ENCODE measurements at regions not wholly inside any gene's neighbourhood (a gene's known extent, or its start where the extent isn't known, plus 50 kb on each side); places are given as distances from the start of the nearest gene placed in this dataset.

- Mint-ChIP-seq H3K4me1 (no peaks in the 10 kb centered on the region), H3K9me3 (ENCODE audit: insufficient read depth) (no peaks in the 10 kb centered on the region), H3K27me3 (peaks cover 15% of the 10 kb centered on the region), H3K4me3 (no peak overlapping the region), H3K27ac (no peak overlapping the region)
- no peaks in the 10 kb centered on the region for H3K79me2 ChIP-seq (ENCODE audit: control insufficient read depth, insufficient read depth, low read length)
- no peaks in the 10 kb centered on the region for H4K20me1 ChIP-seq (ENCODE audit: control insufficient read depth, insufficient read depth, low read length, poor library complexity, severe bottlenecking)
- ChIA-PET CTCF (no interaction called here), POLR2A (no interaction called here)
- DNase-seq (no peak), ATAC-seq (ENCODE audit: low read depth) (no peak)
- no peaks in the 10 kb centered on the region for H3K36me3 ChIP-seq (replicated peaks in 1 of 2; ENCODE audit: control extremely low read depth in 1 of 2, control insufficient read depth in 1 of 2, extremely low read depth in 1 of 2, insufficient read depth in 2 of 2, low read length in 1 of 2)
- WGBS (ENCODE audit: insufficient coverage): 84% methylated on average over 4 of the region's 8 CpGs
- no peak overlapping the region for H3K9ac ChIP-seq (ENCODE audit: low read length)
- no peaks in the 10 kb centered on the region for H3K4me1 ChIP-seq (ENCODE audit: control insufficient read depth in 2 of 2, insufficient read depth in 2 of 2, low read length in 2 of 2)
- peaks cover 0 to 4% (median 0%) of the 10 kb centered on the region in 3 donors for H3K9me3 ChIP-seq (ENCODE audit: control extremely low read depth in 1 of 3, control insufficient read depth in 2 of 3, insufficient read depth in 1 of 3, low read length in 2 of 3)
- TF ChIP-seq CTCF (IDR thresholded peaks at IDR 0.05) (no peak), EZH2 (IDR thresholded peaks at IDR 0.05; ENCODE audit: borderline replicate concordance, insufficient read depth, low read depth, low read length, poor library complexity, severe bottlenecking) (no peak)
- intact Hi-C loops (cut with micrococcal nuclease): no loop called here
- no peak overlapping the region for H3K4me2 ChIP-seq (replicated peaks; ENCODE audit: low read depth, low read length, poor library complexity, severe bottlenecking)
- H3K27ac ChIP-seq (ENCODE audit: low read length in 2 of 2): no peak overlapping the region
- no peak overlapping the region for H2AFZ ChIP-seq (ENCODE audit: insufficient read depth, low read depth, low read length, poor library complexity, severe bottlenecking)
- H3K4me3 ChIP-seq (ENCODE audit: control extremely low read depth in 1 of 5, extremely low read depth in 1 of 5, insufficient read depth in 1 of 5, low read depth in 2 of 5, low read length in 4 of 5): no peak overlapping the region
- H3K27me3 ChIP-seq (replicated peaks in 1 of 4; ENCODE audit: control extremely low read depth in 1 of 4, control insufficient read depth in 3 of 4, insufficient read depth in 4 of 4, low read length in 3 of 4): no peaks in the 10 kb centered on the region
Observed at GRCh38 chr11:134920851-134921608, 509.0 kb upstream of the B3GAT1 start.

DNA sequence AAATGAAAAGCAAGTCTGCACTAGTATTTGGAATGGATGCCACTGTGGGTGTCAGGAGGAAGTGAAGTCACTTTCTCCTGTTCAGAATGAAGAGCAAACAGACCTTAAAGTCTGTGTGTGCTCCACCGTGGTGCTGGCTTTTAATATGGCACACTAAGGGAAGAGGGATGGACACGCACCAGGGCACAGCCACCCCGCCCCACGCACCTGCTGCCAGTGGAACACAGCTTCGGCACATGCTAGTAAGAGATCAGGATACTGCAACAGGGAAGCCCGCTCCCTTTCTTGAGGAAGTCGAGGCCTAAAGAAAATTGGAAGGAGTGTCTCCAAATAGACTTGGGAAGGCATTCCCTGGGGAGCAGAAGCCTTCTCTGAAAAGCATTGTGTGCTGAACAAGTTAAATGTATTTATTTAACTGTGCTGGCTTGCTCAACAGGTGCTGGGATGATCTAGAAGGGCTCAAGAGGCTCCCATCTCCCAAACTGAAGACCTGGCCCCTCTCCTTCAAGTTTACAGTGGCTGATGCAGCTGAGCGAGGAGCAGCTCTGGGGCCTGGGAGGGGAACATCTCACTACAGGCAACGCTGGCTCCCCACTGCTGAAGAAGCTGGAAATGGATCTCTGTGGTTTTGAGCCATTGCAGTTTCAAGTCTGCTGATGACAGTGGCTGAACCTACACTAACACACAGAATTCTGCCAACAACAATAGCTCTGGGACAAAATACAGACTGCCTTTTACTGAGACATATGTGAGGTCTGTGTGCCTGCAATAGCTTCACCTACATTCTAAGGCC is 504.6 kb upstream of the B3GAT1 start:
- no peak overlapping the region for H3K4me3 Mint-ChIP-seq
- H3K9ac ChIP-seq (ENCODE audit: low read length): no peak overlapping the region
- H3K27ac Mint-ChIP-seq: no peak overlapping the region
- no peaks in the 10 kb centered on the region for H4K20me1 ChIP-seq (ENCODE audit: control insufficient read depth, insufficient read depth, low read length, poor library complexity, severe bottlenecking)
- H3K79me2 ChIP-seq (ENCODE audit: control insufficient read depth, insufficient read depth, low read length): no peaks in the 10 kb centered on the region
- intact Hi-C loops (cut with micrococcal nuclease): no loop called here
- H3K4me1 Mint-ChIP-seq: no peaks in the 10 kb centered on the region
- POLR2A ChIA-PET: no interaction called here
- H3K27me3 ChIP-seq (replicated peaks in 1 of 4; ENCODE audit: control extremely low read depth in 1 of 4, control insufficient read depth in 3 of 4, insufficient read depth in 4 of 4, low read length in 3 of 4): no peaks in the 10 kb centered on the region
- TF ChIP-seq CTCF (IDR thresholded peaks at IDR 0.05): no peak
- TF ChIP-seq EZH2 (IDR thresholded peaks at IDR 0.05; ENCODE audit: borderline replicate concordance, insufficient read depth, low read depth, low read length, poor library complexity, severe bottlenecking): no peak
- no peaks in the 10 kb centered on the region for H3K9me3 Mint-ChIP-seq (ENCODE audit: insufficient read depth)
- no peak for DNase-seq
- H3K27ac ChIP-seq (ENCODE audit: low read length in 2 of 2): no peak overlapping the region
- no peak for ATAC-seq (ENCODE audit: low read depth)
- H3K4me1 ChIP-seq (ENCODE audit: control insufficient read depth in 2 of 2, insufficient read depth in 2 of 2, low read length in 2 of 2): no peaks in the 10 kb centered on the region
- no peak overlapping the region for H3K4me2 ChIP-seq (replicated peaks; ENCODE audit: low read depth, low read length, poor library complexity, severe bottlenecking)
- WGBS (ENCODE audit: insufficient coverage): 84% methylated on average over 7 of the region's 9 CpGs
- H3K36me3 ChIP-seq (replicated peaks in 1 of 2; ENCODE audit: control extremely low read depth in 1 of 2, control insufficient read depth in 1 of 2, extremely low read depth in 1 of 2, insufficient read depth in 2 of 2, low read length in 1 of 2): no peaks in the 10 kb centered on the region
- peaks cover 9% of the 10 kb centered on the region for H3K27me3 Mint-ChIP-seq
- H2AFZ ChIP-seq (ENCODE audit: insufficient read depth, low read depth, low read length, poor library complexity, severe bottlenecking): no peak overlapping the region
- CTCF ChIA-PET: no interaction called here
- no peak overlapping the region for H3K4me3 ChIP-seq (ENCODE audit: control extremely low read depth in 1 of 5, extremely low read depth in 1 of 5, insufficient read depth in 1 of 5, low read depth in 2 of 5, low read length in 4 of 5)
- H3K9me3 ChIP-seq (ENCODE audit: control extremely low read depth in 1 of 3, control insufficient read depth in 2 of 3, insufficient read depth in 1 of 3, low read length in 2 of 3): peaks cover 0 to 5% (median 0%) of the 10 kb centered on the region in 3 donors
